GM23338 (cell line): ENCODE measurements at regions not wholly inside any gene's neighbourhood (a gene's known extent, or its start where the extent isn't known, plus 50 kb on each side); places are given as distances from the start of the nearest gene placed in this dataset.

Experiments
- ATAC-seq: fragments of 200-7000 bp; cut with Tn5 transposase; 3 replicates; pipeline ENCODE4 v1.9.1; 2020
- DNase-seq: peaks from one replicate; pipeline ENCODE4 v3.0.0-alpha.2; 2015; ENCODE audit warnings: low spot score
- H2AFZ ChIP-seq: fragments of 200-600 bp; sonication (generic); 2 replicates; pipeline ENCODE4 v1.8.0; 2016; ENCODE audit warnings: antibody characterized with exemption, mild to moderate bottlenecking, moderate library complexity
- H3F3A ChIP-seq: fragments of 200-600 bp; sonication (generic); replicated peaks from 2 replicates; pipeline ENCODE4 v1.8.0; 2017; ENCODE audit warnings: antibody characterized with exemption, mixed run types, low read depth
- H3K27ac ChIP-seq: fragments of 200-600 bp; sonication (generic); 2 replicates; pipeline ENCODE4 v1.6.1; 2016; ENCODE audit warnings: low read depth
- H3K27me3 ChIP-seq: fragments of 200-600 bp; sonication (generic); 2 replicates; pipeline ENCODE4 v1.8.0; 2016; ENCODE audit warnings: mild to moderate bottlenecking, mixed run types, moderate library complexity; ENCODE audit not compliant: insufficient read depth
- H3K36me3 ChIP-seq: fragments of 200-600 bp; sonication (generic); 2 replicates; pipeline ENCODE4 v1.8.0; 2016; ENCODE audit warnings: mild to moderate bottlenecking; ENCODE audit not compliant: insufficient read depth
- H3K4me1 ChIP-seq: fragments of 200-600 bp; sonication (generic); 2 replicates; pipeline ENCODE4 v1.8.0; 2016; ENCODE audit warnings: mild to moderate bottlenecking, moderate library complexity; ENCODE audit not compliant: insufficient read depth
- H3K4me2 ChIP-seq: fragments of 200-600 bp; sonication (generic); 2 replicates; pipeline ENCODE4 v1.7.1; 2017; ENCODE audit warnings: mixed run types
- H3K4me3 ChIP-seq: fragments of 200-600 bp; sonication (generic); 2 replicates; pipeline ENCODE4 v1.6.1; 2016; ENCODE audit warnings: mixed run types
- H3K79me2 ChIP-seq: fragments of 200-600 bp; sonication (generic); replicated peaks from 2 replicates; pipeline ENCODE4 v1.8.0; 2017; ENCODE audit warnings: mild to moderate bottlenecking; ENCODE audit not compliant: insufficient read depth
- H3K9me2 ChIP-seq: fragments of 200-600 bp; sonication (generic); 2 replicates; pipeline ENCODE4 v1.8.0; 2017; ENCODE audit not compliant: insufficient read depth
- H4K20me1 ChIP-seq: fragments of 200-600 bp; sonication (generic); replicated peaks from 2 replicates; pipeline ENCODE4 v1.8.0; 2017; ENCODE audit warnings: mild to moderate bottlenecking; ENCODE audit not compliant: insufficient read depth
- H3K27ac Mint-ChIP-seq: 2 replicates; pipeline ENCODE4 v1.8.0; 2020; ENCODE audit warnings: inconsistent platforms, mild to moderate bottlenecking, moderate library complexity, mixed read lengths
- H3K27me3 Mint-ChIP-seq: 3 replicates; pipeline ENCODE4 v1.8.0; 2022; ENCODE audit warnings: low read depth, mild to moderate bottlenecking, moderate library complexity, mixed read lengths, inconsistent platforms; ENCODE audit not compliant: insufficient read depth, poor library complexity
- H3K36me3 Mint-ChIP-seq: 3 replicates; pipeline ENCODE4 v1.8.0; 2021; ENCODE audit warnings: low read depth, mild to moderate bottlenecking, inconsistent platforms, moderate library complexity, mixed read lengths
- H3K4me1 Mint-ChIP-seq: 3 replicates; pipeline ENCODE4 v1.8.0; 2020; ENCODE audit warnings: mild to moderate bottlenecking, inconsistent platforms, mixed read lengths
- H3K4me3 Mint-ChIP-seq: 3 replicates; pipeline ENCODE4 v1.8.0; 2021; ENCODE audit warnings: moderate library complexity, mild to moderate bottlenecking, inconsistent platforms, mixed read lengths
- H3K9me3 Mint-ChIP-seq: 3 replicates; pipeline ENCODE4 v1.8.0; 2020; ENCODE audit warnings: moderate library complexity, mild to moderate bottlenecking, inconsistent platforms, mixed read lengths
- CREB1 ChIP-seq: fragments of 250-450 bp; sonication (Bioruptor Pico); IDR thresholded peaks from 2 replicates; pipeline ENCODE4 v1.5.0; 2020; ENCODE audit warnings: low read depth, mild to moderate bottlenecking, moderate library complexity
- EZH2 ChIP-seq: fragments of 200-600 bp; sonication (generic); IDR thresholded peaks from one replicate; pipeline ENCODE4 v1.8.0; 2017; ENCODE audit warnings: antibody characterized with exemption, mild to moderate bottlenecking, low read depth; ENCODE audit not compliant: unreplicated experiment
- EZH2phosphoT487 ChIP-seq: fragments of 200-600 bp; sonication (generic); IDR thresholded peaks from one replicate; pipeline ENCODE4 v1.8.1; 2018; ENCODE audit warnings: antibody characterized with exemption; ENCODE audit not compliant: unreplicated experiment
- JUNB ChIP-seq: IDR thresholded peaks from one replicate; pipeline ENCODE4 v1.6.1; 2016; ENCODE audit warnings: antibody characterized with exemption; ENCODE audit not compliant: unreplicated experiment
- NANOG ChIP-seq: IDR thresholded peaks from 2 replicates; pipeline ENCODE4 v1.6.1; 2016; ENCODE audit warnings: antibody characterized with exemption, borderline replicate concordance
- POLR2AphosphoS5 ChIP-seq: IDR thresholded peaks from 2 replicates; pipeline ENCODE4 v1.6.1; 2016; ENCODE audit warnings: antibody characterized with exemption, low read depth
- STAT1 ChIP-seq: IDR thresholded peaks from one replicate; pipeline ENCODE4 v1.6.1; 2016; ENCODE audit warnings: antibody characterized with exemption; ENCODE audit not compliant: unreplicated experiment
- ZNF114 ChIP-seq: fragments of 250-450 bp; sonication (Bioruptor Pico); IDR thresholded peaks from 2 replicates; pipeline ENCODE4 v1.5.0; 2020; ENCODE audit warnings: mild to moderate bottlenecking, moderate library complexity
- ZNF331 ChIP-seq: fragments of 250-450 bp; sonication (Bioruptor Pico); IDR thresholded peaks from 2 replicates; pipeline ENCODE4 v1.5.0; 2020; ENCODE audit warnings: low read depth, mild to moderate bottlenecking, moderate library complexity
- TF ChIP-seq, protein P1 (sequence below): IDR thresholded peaks from one replicate; pipeline ENCODE4 v1.6.1; 2018; ENCODE audit warnings: antibody characterized with exemption; ENCODE audit not compliant: unreplicated experiment
- TF ChIP-seq, protein P2 (sequence below): fragments of 250-450 bp; sonication (Bioruptor Pico); IDR thresholded peaks from 2 replicates; pipeline ENCODE4 v1.5.0; 2020; ENCODE audit warnings: mild to moderate bottlenecking, moderate library complexity
- TF ChIP-seq, protein P3 (sequence below): IDR thresholded peaks from 2 replicates; pipeline ENCODE4 v1.6.1; 2016; ENCODE audit warnings: antibody characterized with exemption
- TF ChIP-seq, protein P4 (sequence below), 2 experiments: fragments of 200-600 bp in 1 of 2; sonication (generic) in 1 of 2; conservative IDR thresholded peaks; 2 replicates each; pipeline versions ENCODE4 v1.5.1 to v1.6.1; 2016 to 2017; ENCODE audit warnings: antibody characterized with exemption in 2 of 2, low read depth in 2 of 2, mild to moderate bottlenecking in 2 of 2, moderate library complexity in 1 of 2

DNA sequence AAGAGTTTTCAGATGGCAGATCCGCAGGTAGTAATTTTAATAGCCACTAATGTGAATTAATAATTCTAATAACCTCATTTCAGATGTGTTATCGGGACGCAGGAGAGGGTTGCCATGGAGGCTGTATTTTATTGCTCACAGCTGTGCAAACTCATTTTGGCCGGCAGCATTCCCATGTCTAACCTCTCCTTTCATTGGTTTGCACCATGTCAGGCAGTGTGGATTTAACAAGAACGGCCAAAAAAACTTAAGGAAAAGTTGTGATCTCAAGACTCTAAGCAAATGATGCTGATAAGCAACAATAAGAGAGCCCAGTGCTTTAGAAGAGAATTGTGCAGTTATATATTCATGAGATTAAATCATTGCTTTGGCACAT lies 88.7 kb upstream of the NRP1 start:
- Histone ChIP-seq H3K9me2 (peaks cover 4% of the 10 kb centered on the region), H3K4me3 (no peak overlapping the region), H3F3A (no peaks in the 10 kb centered on the region), H2AFZ (no peak overlapping the region), H3K4me1 (no peaks in the 10 kb centered on the region), H3K4me2 (no peak overlapping the region), H3K36me3 (no peaks in the 10 kb centered on the region), H3K79me2 (no peaks in the 10 kb centered on the region), H4K20me1 (no peaks in the 10 kb centered on the region), H3K27me3 (no peaks in the 10 kb centered on the region), H3K27ac (no peak overlapping the region)
- ATAC-seq: no peak
- TF ChIP-seq ZNF331 (CRISPR knock-in tag): no peak
- TF ChIP-seq EZH2: no peak
- TF ChIP-seq, protein P1, sequence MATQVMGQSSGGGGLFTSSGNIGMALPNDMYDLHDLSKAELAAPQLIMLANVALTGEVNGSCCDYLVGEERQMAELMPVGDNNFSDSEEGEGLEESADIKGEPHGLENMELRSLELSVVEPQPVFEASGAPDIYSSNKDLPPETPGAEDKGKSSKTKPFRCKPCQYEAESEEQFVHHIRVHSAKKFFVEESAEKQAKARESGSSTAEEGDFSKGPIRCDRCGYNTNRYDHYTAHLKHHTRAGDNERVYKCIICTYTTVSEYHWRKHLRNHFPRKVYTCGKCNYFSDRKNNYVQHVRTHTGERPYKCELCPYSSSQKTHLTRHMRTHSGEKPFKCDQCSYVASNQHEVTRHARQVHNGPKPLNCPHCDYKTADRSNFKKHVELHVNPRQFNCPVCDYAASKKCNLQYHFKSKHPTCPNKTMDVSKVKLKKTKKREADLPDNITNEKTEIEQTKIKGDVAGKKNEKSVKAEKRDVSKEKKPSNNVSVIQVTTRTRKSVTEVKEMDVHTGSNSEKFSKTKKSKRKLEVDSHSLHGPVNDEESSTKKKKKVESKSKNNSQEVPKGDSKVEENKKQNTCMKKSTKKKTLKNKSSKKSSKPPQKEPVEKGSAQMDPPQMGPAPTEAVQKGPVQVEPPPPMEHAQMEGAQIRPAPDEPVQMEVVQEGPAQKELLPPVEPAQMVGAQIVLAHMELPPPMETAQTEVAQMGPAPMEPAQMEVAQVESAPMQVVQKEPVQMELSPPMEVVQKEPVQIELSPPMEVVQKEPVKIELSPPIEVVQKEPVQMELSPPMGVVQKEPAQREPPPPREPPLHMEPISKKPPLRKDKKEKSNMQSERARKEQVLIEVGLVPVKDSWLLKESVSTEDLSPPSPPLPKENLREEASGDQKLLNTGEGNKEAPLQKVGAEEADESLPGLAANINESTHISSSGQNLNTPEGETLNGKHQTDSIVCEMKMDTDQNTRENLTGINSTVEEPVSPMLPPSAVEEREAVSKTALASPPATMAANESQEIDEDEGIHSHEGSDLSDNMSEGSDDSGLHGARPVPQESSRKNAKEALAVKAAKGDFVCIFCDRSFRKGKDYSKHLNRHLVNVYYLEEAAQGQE: no peak
- TF ChIP-seq ZNF114 (CRISPR knock-in tag): no peak
- TF ChIP-seq, protein P2, sequence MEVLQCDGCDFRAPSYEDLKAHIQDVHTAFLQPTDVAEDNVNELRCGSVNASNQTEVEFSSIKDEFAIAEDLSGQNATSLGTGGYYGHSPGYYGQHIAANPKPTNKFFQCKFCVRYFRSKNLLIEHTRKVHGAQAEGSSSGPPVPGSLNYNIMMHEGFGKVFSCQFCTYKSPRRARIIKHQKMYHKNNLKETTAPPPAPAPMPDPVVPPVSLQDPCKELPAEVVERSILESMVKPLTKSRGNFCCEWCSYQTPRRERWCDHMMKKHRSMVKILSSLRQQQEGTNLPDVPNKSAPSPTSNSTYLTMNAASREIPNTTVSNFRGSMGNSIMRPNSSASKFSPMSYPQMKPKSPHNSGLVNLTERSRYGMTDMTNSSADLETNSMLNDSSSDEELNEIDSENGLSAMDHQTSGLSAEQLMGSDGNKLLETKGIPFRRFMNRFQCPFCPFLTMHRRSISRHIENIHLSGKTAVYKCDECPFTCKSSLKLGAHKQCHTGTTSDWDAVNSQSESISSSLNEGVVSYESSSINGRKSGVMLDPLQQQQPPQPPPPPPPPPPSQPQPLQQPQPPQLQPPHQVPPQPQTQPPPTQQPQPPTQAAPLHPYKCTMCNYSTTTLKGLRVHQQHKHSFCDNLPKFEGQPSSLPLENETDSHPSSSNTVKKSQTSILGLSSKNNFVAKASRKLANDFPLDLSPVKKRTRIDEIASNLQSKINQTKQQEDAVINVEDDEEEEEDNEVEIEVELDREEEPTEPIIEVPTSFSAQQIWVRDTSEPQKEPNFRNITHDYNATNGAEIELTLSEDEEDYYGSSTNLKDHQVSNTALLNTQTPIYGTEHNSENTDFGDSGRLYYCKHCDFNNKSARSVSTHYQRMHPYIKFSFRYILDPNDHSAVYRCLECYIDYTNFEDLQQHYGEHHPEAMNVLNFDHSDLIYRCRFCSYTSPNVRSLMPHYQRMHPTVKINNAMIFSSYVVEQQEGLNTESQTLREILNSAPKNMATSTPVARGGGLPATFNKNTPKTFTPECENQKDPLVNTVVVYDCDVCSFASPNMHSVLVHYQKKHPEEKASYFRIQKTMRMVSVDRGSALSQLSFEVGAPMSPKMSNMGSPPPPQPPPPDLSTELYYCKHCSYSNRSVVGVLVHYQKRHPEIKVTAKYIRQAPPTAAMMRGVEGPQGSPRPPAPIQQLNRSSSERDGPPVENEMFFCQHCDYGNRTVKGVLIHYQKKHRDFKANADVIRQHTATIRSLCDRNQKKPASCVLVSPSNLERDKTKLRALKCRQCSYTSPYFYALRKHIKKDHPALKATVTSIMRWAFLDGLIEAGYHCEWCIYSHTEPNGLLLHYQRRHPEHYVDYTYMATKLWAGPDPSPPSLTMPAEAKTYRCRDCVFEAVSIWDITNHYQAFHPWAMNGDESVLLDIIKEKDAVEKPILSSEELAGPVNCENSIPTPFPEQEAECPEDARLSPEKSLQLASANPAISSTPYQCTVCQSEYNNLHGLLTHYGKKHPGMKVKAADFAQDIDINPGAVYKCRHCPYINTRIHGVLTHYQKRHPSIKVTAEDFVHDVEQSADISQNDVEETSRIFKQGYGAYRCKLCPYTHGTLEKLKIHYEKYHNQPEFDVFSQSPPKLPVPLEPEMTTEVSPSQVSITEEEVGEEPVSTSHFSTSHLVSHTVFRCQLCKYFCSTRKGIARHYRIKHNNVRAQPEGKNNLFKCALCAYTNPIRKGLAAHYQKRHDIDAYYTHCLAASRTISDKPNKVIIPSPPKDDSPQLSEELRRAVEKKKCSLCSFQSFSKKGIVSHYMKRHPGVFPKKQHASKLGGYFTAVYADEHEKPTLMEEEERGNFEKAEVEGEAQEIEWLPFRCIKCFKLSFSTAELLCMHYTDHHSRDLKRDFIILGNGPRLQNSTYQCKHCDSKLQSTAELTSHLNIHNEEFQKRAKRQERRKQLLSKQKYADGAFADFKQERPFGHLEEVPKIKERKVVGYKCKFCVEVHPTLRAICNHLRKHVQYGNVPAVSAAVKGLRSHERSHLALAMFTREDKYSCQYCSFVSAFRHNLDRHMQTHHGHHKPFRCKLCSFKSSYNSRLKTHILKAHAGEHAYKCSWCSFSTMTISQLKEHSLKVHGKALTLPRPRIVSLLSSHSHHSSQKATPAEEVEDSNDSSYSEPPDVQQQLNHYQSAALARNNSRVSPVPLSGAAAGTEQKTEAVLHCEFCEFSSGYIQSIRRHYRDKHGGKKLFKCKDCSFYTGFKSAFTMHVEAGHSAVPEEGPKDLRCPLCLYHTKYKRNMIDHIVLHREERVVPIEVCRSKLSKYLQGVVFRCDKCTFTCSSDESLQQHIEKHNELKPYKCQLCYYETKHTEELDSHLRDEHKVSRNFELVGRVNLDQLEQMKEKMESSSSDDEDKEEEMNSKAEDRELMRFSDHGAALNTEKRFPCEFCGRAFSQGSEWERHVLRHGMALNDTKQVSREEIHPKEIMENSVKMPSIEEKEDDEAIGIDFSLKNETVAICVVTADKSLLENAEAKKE (CRISPR knock-in tag): no peak
- no peak for TF ChIP-seq EZH2phosphoT487
- TF ChIP-seq, protein P3, sequence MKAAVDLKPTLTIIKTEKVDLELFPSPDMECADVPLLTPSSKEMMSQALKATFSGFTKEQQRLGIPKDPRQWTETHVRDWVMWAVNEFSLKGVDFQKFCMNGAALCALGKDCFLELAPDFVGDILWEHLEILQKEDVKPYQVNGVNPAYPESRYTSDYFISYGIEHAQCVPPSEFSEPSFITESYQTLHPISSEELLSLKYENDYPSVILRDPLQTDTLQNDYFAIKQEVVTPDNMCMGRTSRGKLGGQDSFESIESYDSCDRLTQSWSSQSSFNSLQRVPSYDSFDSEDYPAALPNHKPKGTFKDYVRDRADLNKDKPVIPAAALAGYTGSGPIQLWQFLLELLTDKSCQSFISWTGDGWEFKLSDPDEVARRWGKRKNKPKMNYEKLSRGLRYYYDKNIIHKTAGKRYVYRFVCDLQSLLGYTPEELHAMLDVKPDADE: no peak
- TF ChIP-seq POLR2AphosphoS5: no peak
- TF ChIP-seq NANOG: no peak
- TF ChIP-seq STAT1: no peak
- TF ChIP-seq, protein P4, sequence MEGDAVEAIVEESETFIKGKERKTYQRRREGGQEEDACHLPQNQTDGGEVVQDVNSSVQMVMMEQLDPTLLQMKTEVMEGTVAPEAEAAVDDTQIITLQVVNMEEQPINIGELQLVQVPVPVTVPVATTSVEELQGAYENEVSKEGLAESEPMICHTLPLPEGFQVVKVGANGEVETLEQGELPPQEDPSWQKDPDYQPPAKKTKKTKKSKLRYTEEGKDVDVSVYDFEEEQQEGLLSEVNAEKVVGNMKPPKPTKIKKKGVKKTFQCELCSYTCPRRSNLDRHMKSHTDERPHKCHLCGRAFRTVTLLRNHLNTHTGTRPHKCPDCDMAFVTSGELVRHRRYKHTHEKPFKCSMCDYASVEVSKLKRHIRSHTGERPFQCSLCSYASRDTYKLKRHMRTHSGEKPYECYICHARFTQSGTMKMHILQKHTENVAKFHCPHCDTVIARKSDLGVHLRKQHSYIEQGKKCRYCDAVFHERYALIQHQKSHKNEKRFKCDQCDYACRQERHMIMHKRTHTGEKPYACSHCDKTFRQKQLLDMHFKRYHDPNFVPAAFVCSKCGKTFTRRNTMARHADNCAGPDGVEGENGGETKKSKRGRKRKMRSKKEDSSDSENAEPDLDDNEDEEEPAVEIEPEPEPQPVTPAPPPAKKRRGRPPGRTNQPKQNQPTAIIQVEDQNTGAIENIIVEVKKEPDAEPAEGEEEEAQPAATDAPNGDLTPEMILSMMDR (conservative IDR thresholded peaks at IDR 0.05; ENCODE audit: low read depth in 2 of 2): no peak
- no peak for TF ChIP-seq JUNB
- no peak for TF ChIP-seq CREB1
- H3K9me3 Mint-ChIP-seq: no peaks in the 10 kb centered on the region
- no peak overlapping the region for H3K27ac Mint-ChIP-seq
- peaks cover 17% of the 10 kb centered on the region for H3K4me1 Mint-ChIP-seq
- no peak overlapping the region for H3K4me3 Mint-ChIP-seq
- H3K27me3 Mint-ChIP-seq: no peaks in the 10 kb centered on the region
- H3K36me3 Mint-ChIP-seq: no peaks in the 10 kb centered on the region
- DNase-seq: no peak
